Neural cell (in vitro differentiated cells): ENCODE measurements at regions not wholly inside any gene's neighbourhood (a gene's known extent, or its start where the extent isn't known, plus 50 kb on each side); places are given as distances from the start of the nearest gene placed in this dataset.

Experiments
- CTCF ChIP-seq: fragments of 450-650 bp; IDR thresholded peaks from 2 replicates; pipeline ENCODE4 v1.5.1; 2014; ENCODE audit warnings: antibody characterized with exemption, mild to moderate bottlenecking, moderate library complexity; ENCODE audit not compliant: poor library complexity, severe bottlenecking
- EZH2 ChIP-seq: fragments of 200-600, 300-800 bp; shearing (Covaris generic), sonication (generic); IDR thresholded peaks from 2 replicates; pipeline ENCODE4 v1.6.1; 2014; ENCODE audit warnings: antibody characterized with exemption, low read length, borderline replicate concordance, mild to moderate bottlenecking; ENCODE audit not compliant: insufficient read depth, poor library complexity, severe bottlenecking
- RAD21 ChIP-seq: fragments of 450-650 bp; conservative IDR thresholded peaks from 2 replicates; pipeline ENCODE4 v1.6.1; 2014; ENCODE audit warnings: antibody characterized with exemption, mild to moderate bottlenecking, moderate library complexity
- REST ChIP-seq: IDR thresholded peaks from 2 replicates; pipeline ENCODE4 v1.6.1; 2012; ENCODE audit warnings: borderline replicate concordance
- SMC3 ChIP-seq: fragments of 450-650 bp; conservative IDR thresholded peaks from 2 replicates; pipeline ENCODE4 v1.6.1; 2014; ENCODE audit warnings: antibody characterized with exemption, mild to moderate bottlenecking, moderate library complexity; ENCODE audit not compliant: poor library complexity

GRCh38 chr4:163243297-163243981 lies 76.7 kb upstream of the NAF1 start:
- TF ChIP-seq CTCF (no peak), RAD21 (no peak), EZH2 (no peak), REST (no peak), SMC3 (no peak)
